NCI-H2227 (cell line): ENCODE measurements at regions not wholly inside any gene's neighbourhood (a gene's known extent, or its start where the extent isn't known, plus 50 kb on each side); places are given as distances from the start of the nearest gene placed in this dataset.

Source experiments
- DNase-seq: peaks from one replicate; lab custom pipeline; 2025; ENCODE audit not compliant: unreplicated experiment; lab: John Stamatoyannopoulos, UW

DNA sequence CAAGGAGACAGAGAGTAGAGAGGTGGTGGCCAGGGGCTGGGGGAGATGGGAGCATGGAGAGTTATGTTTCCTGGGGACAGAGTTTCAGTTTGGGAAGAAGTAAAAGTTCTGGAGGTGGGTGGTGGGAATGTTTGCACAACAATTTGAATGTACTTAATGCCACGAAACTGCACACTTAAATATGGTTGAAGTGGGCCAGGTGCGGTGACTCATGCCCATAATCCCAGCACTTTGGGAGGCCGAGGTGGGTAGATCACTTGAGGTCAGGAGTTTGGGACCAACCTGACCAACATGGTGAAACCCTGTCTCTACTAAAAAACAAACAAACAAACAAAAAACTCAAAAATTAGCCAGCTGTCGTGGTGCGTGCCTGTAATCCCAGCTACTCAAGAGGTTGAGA is 137.2 kb downstream of the PFKFB3 start:
- no peak for DNase-seq

- peak; percentile 65 for DNase-seq
These were observed 139.5 kb downstream of the PFKFB3 start for GRCh38 chr10:6342096-6342685.

GRCh38 chr10:6343305-6344010 is 140.7 kb downstream of the PFKFB3 start:
- peak; percentile 1 for DNase-seq

DNA sequence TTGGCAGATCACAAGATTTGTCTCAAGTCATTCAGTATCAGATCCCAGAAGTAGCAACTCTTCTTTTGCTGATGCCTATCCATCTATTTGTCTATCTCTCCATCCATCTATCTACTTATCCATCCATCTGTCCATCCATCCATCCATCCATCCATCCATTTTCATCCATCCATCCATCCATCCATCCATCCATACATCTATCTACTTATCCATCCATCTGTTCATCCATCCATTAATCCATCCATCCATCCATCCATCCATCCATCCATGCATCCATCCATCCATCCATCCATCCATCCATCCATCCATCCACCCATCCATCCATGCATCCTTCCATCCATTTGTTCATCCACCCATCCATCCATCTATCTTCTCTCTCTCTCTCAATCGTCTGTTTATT is 142.7 kb downstream of the PFKFB3 start:
- no peak for DNase-seq

- DNase-seq, result no peak
These were observed 143.9 kb downstream of the PFKFB3 start for GRCh38 chr10:6346631-6347030.

- peak; percentile 3 for DNase-seq
These were observed 144.7 kb downstream of the PFKFB3 start for GRCh38 chr10:6347391-6347951.

DNA sequence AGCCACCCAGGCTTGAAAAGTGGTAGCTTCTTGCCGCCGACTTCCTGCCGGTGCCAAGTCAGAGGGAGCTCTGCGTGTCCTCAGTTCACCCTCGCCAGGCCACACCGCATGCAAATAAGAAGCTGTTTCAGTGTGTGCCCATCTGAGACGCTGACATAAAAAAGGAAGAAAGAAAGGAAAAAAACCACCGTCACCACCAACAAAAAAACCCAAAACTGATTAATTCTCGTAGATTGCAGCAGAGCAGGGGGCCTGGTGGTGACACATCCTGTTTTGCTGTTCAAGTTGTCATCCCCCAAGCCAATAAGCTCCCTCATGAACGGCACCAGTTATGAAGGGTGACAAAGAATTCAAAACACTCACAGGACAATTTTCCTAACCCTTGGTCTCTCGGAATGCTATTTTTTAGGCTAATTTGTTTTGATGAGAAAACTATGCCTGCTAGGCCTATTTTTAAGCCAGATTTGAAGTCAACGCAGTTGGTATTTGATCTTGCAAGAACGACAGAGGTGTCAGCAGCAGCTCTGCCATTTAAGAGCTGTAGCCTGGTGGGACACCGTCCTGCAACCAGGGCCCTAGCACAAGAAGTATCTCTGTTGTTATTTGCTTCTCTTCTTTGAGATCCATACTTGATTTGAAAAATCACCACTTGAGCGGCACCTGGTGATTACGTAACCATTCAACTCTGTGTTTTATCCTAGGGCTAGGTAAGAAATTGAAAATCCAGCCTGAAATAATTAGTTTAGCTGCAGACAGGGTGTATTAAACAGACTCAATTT is 145.6 kb downstream of the PFKFB3 start:
- DNase-seq, result peak; percentile 30

- DNase-seq, result no peak
These were observed 147.3 kb downstream of the PFKFB3 start for GRCh38 chr10:6349846-6350535.

DNA sequence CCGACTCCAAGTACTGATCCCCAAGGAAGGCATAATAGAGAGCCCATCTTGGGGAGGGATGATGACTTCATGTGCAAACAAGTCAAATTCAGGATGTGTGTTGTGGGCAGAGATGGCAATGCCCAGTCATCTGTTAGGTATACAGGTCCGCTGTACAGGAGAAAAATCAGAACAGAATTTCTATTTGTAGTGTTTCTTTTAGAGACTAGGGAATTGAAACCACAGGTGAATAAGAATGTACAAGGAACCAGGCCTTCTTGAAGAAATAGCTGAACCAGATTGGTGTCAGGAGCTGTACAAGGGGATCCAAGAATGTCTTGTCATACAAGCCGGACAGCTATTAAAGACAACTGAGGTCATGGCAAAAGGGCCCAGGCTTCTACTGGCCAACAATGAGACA is 147.9 kb downstream of the PFKFB3 start:
- DNase-seq, result no peak

DNA sequence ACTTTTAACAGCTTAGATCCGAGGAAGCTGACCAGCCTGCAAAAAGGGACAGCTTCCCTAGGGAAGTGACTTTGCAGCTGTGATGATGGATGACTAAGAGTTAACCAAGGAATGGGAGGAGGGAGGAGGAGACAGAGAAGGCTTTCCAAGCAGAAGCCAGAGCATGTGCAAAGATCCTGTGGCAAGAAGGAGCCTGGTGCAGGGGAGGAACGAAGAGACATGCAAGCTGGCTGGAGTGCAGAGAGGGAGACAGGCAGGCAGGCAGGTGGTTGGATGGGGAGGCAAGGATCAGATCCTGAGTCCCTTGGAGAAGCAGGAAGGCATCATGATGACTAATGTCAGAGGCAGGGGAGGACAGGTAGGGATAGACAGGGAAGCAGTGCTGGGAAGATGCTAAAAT is 148.8 kb downstream of the PFKFB3 start:
- no peak for DNase-seq

GRCh38 chr10:6353526-6353925 is 150.8 kb downstream of the PFKFB3 start:
- no peak for DNase-seq

GRCh38 chr10:6354168-6354772 is 151.5 kb downstream of the PFKFB3 start:
- no peak for DNase-seq

DNA sequence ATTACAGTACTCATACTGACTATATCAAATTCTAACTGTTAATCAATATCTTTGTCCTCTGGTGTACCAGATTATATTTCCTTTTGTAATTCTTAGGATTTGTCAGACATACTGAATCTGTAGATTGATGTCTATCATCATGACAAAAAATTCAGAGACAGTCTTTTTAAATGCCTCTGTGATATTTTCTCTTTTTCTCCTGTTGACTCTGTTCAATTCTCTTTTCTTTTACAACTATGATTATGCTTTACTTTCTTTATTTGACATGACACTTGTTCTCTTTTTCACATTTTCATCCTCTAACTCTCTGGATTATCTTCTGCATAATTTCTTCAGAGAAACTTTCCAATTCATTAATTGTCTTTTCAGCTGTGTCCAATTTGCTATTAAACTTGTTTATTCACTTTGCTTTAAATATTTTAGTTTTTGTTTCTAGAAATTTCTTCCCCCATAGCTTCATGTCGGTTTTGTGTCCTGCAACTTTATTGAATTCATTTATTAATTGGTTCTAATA is 153.6 kb downstream of the PFKFB3 start:
- no peak for DNase-seq

DNA sequence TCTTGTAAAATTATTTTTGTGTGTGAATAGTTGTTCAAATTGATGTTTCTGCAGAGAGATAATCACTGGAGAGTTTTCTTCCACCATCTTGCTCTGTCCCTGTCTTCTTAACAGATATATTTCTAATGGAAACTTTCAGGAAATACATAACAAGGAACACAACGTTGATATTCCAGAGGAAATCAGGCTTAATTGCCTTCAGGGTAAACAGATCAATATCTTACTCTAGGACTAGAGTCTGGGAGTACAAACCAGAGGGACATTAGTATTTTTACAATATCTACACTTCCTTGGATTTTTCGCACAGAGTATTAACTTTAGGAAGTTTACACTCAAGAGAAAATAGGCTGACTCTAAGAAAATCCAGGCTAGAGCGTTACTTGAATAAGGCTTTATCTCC is 159.1 kb downstream of the PFKFB3 start:
- DNase-seq, result no peak

- no peak for DNase-seq
These were observed 160.1 kb downstream of the PFKFB3 start for GRCh38 chr10:6362879-6363278.

- no peak for DNase-seq
These were observed 160.8 kb downstream of the PFKFB3 start for GRCh38 chr10:6363511-6363910.

DNA sequence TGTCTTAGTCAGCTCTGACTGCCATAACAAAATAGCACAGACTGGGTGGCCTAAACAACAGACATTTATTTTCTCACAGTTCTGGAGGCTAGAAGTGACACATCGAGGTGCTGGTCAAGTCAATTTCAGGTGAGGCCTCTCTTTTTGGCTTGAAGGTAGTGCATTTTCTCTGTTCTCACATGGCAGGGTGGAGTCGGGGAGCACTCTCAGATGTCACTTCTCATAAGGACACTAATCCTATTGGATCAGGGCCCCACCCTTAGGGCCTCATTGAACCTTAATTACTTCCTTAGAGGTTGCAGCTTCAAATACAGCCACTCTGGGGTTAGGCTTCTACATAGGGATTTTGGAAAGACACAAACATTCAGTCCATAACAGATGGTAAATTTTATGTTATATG is 161.6 kb downstream of the PFKFB3 start:
- DNase-seq, result no peak

GRCh38 chr10:6364893-6365292 is 162.2 kb downstream of the PFKFB3 start:
- DNase-seq, result peak; percentile 19

- no peak for DNase-seq
These were observed 162.7 kb downstream of the PFKFB3 start for GRCh38 chr10:6365384-6365783.
